GM13976 (cell line): ENCODE measurements at regions not wholly inside any gene's neighbourhood (a gene's known extent, or its start where the extent isn't known, plus 50 kb on each side); places are given as distances from the start of the nearest gene placed in this dataset.

ENCODE experiments used
- DNase-seq: peaks from one replicate; pipeline ENCODE4 v3.0.0; 2012; ENCODE audit warnings: low spot score
- in situ Hi-C: fragments of 300-500 bp; cut with MboI; formaldehyde crosslinking; loops from one replicate; pipeline ENCODE4 v1.12.0; 2022; ENCODE audit warnings: low sequenced_read_pairs, mixed read lengths, inconsistent platforms; ENCODE audit not compliant: unreplicated experiment
- TF ChIP-seq, protein P1 (sequence below): IDR thresholded peaks from 2 replicates; pipeline ENCODE4 v1.5.1; 2012; ENCODE audit warnings: borderline replicate concordance, mild to moderate bottlenecking; ENCODE audit not compliant: insufficient read depth; ENCODE audit errors: extremely low read depth, missing control alignments, control extremely low read depth

DNA sequence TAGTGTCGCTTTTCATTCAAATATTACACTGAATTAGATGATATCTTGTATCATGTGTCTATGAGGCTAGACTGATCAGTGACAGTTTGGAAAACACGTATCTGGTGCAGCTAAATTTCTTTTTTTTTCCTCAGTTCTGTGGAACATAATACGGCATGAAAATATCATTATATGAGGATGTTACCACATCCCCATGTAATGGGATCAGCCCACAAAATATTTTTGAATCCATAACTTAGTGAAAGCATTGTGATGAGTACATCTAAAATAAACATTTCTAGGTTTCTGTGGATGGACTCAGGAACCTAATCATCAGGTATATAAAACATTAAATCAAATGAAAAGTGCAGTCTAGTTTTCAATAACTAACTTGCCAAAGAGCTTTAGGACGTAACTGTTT lies 356.3 kb downstream of the USP25 start:
- no peak for DNase-seq
- in situ Hi-C loops, result loop anchor here (25.0 kb wide), 1 partner anchor 251 kb away; no protein-coding TSS in a partner anchor
- TF ChIP-seq, protein P1, sequence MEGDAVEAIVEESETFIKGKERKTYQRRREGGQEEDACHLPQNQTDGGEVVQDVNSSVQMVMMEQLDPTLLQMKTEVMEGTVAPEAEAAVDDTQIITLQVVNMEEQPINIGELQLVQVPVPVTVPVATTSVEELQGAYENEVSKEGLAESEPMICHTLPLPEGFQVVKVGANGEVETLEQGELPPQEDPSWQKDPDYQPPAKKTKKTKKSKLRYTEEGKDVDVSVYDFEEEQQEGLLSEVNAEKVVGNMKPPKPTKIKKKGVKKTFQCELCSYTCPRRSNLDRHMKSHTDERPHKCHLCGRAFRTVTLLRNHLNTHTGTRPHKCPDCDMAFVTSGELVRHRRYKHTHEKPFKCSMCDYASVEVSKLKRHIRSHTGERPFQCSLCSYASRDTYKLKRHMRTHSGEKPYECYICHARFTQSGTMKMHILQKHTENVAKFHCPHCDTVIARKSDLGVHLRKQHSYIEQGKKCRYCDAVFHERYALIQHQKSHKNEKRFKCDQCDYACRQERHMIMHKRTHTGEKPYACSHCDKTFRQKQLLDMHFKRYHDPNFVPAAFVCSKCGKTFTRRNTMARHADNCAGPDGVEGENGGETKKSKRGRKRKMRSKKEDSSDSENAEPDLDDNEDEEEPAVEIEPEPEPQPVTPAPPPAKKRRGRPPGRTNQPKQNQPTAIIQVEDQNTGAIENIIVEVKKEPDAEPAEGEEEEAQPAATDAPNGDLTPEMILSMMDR, result no peak

DNA sequence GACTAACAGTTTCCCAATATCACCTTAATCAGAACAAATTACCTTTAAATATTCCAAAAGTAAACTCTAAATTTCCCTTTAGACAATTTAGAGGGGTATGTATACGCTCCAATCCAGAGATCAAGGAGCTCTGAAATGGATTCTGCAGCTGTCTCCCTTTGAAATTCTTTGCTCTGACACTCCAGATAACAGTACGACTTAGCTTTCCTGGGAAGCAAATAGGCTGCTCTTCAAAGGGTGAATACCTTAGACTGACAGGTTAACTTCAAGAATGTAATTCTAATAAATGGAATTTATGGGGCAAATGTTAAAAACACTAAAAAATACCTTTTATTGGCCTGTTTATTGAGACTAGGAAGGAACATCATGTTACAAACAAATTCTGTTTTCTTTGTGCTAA lies 357.2 kb downstream of the USP25 start:
- no peak for DNase-seq
- in situ Hi-C loops, result loop anchor here (25.0 kb wide), 1 partner anchor 250 kb away; no protein-coding TSS in a partner anchor
- TF ChIP-seq, protein P1, result no peak

DNA sequence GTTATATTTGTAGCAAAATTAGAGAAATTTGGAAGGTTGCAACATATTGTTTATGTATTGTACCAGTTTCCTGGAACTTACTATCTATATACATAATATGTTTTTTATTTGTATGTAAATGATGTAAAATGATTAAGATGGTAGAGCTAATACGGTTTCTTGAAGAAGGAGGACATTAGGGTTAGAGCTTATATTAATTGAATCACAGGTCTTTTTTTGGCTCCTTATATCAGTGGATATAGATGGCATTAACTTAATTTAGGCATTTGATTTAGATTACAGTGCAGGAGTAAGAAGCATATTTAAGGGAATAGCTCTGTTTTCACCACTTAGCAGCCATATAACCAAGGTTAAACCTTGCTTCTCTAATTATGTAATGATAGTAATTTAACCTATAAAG lies 357.7 kb downstream of the USP25 start:
- TF ChIP-seq, protein P1, result no peak
- DNase-seq, result no peak
- in situ Hi-C loops, result loop anchor here (25.0 kb wide), 1 partner anchor 250 kb away; no protein-coding TSS in a partner anchor

DNA sequence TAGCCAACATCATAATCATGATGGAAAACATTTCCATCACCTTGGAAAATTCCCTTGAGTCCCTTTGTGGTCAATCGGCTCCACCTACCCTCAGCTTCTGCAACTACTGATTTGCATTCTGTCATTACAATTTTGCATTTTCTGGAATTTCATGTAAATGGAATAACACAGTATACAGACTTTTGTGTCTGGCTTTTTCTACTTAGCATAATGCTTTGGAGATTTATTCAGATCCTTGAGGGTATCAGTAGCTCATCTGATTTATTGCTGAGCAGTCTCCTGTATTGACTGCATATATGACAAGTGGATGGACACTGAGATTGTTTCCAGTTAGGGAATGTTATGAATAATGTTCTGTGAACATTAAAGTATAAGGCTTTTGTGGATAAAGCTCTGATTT lies 358.3 kb downstream of the USP25 start:
- no peak for DNase-seq
- in situ Hi-C loops, result loop anchor here (25.0 kb wide), 1 partner anchor 249 kb away; no protein-coding TSS in a partner anchor
- TF ChIP-seq, protein P1, result no peak

DNA sequence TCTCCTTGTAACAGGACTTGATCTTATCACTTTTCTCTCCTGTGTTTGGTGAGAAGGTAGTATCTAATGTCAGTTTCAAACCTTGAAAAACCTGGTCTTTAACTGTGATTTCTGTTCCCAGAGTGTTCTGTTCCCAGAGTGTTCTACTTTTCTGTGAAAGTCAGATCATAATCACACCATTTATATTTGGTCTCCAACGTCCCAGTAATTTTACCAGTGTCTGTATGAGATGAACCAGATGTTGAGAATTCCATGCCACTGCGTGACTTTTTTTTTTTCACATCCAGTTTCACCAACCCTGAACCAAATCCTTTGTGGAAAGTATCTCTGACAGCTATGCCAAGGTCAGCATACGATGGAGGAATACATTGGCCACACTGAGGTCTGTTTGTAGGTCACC lies 365.2 kb downstream of the USP25 start:
- TF ChIP-seq, protein P1, result no peak
- no peak for DNase-seq
- in situ Hi-C loops, result loop anchor here (25.0 kb wide), 1 partner anchor 242 kb away; no protein-coding TSS in a partner anchor

DNA sequence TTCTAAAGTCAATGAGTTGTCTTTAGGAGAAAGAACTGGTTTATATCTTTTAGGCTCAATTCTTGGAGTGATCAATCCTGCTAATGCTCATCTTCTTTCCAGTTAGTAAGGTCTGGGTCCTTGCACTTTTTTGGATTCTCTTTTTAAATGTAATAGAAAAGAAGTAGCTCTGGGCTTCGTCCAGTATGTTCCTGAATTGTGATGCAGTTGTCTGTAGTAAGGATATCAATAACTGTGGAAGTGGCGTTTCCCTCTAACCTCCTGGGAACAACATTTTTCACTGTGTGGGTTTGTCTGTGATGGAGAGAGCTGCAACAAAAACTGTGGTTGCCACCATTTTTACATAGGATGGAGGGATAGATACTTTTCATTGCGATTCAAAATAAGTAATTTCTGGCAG lies 367.2 kb downstream of the USP25 start:
- in situ Hi-C loops, result loop anchor here (25.0 kb wide), 1 partner anchor 240 kb away; no protein-coding TSS in a partner anchor
- DNase-seq, result no peak
- TF ChIP-seq, protein P1, result no peak
